CD14-positive monocyte (primary cell): ENCODE measurements at regions not wholly inside any gene's neighbourhood (a gene's known extent, or its start where the extent isn't known, plus 50 kb on each side); places are given as distances from the start of the nearest gene placed in this dataset.
A peak's percentile ranks its signal among the peaks of the same experiment; 100 is the strongest.

Experiments
- DNase-seq, 3 donors: peaks; one replicate each; pipeline ENCODE4 v3.0.0-alpha.2; 2011 to 2022
- H2AFZ ChIP-seq: 2 replicates; pipeline ENCODE4 v1.6.0; 2012; ENCODE audit warnings: mild to moderate bottlenecking, low read depth, low read length, inconsistent platforms; ENCODE audit not compliant: insufficient read depth, poor library complexity, severe bottlenecking
- H3K27ac ChIP-seq, 2 donors: 1 replicate in 1 of 2; 2 replicates in 1 of 2; pipeline ENCODE4 v1.5.1; 2012 to 2013; ENCODE audit warnings: low read length in 2 of 2, control low read depth in 1 of 2, inconsistent platforms in 1 of 2, low read depth in 1 of 2, mild to moderate bottlenecking in 1 of 2
- H3K27me3 ChIP-seq, 2 donors: one replicate each; pipeline versions ENCODE4 v1.6.0 to v1.6.1; 2011 to 2013; ENCODE audit warnings: low read length in 2 of 2; ENCODE audit not compliant: control insufficient read depth in 2 of 2, insufficient read depth in 2 of 2
- H3K36me3 ChIP-seq, 2 donors: replicated peaks in 1 of 2; 1 replicate in 1 of 2; 2 replicates in 1 of 2; pipeline versions ENCODE4 v1.5.1 to v1.6.1; 2012 to 2013; ENCODE audit warnings: low read length in 2 of 2, control low read depth in 1 of 2, inconsistent platforms in 1 of 2, mild to moderate bottlenecking in 1 of 2; ENCODE audit not compliant: insufficient read depth in 2 of 2, control insufficient read depth in 1 of 2
- H3K4me1 ChIP-seq, 2 donors: 1 replicate in 1 of 2; 2 replicates in 1 of 2; pipeline versions ENCODE4 v1.5.1 to v1.6.1; 2012 to 2013; ENCODE audit warnings: low read length in 2 of 2, control low read depth in 1 of 2, inconsistent platforms in 1 of 2, mild to moderate bottlenecking in 1 of 2, moderate library complexity in 1 of 2; ENCODE audit not compliant: insufficient read depth in 2 of 2, control insufficient read depth in 1 of 2
- H3K4me2 ChIP-seq: replicated peaks from 2 replicates; pipeline ENCODE3; 2012; ENCODE audit warnings: low read length, moderate library complexity, mild to moderate bottlenecking; ENCODE audit not compliant: poor library complexity, severe bottlenecking; ENCODE audit errors: extremely low read depth
- H3K4me3 ChIP-seq, 3 experiments: fragments of 200-600 bp in 1 of 3; sonication (generic) in 1 of 3; replicated peaks in 1 of 3; 1 replicate in 2 of 3; 2 replicates in 1 of 3; pipeline ENCODE4 v1.5.1; 2011 to 2013; ENCODE audit warnings: low read length in 3 of 3, mild to moderate bottlenecking in 3 of 3, control low read depth in 2 of 3, low read depth in 2 of 3, inconsistent platforms in 1 of 3, moderate library complexity in 1 of 3
- H3K79me2 ChIP-seq: 2 replicates; pipeline ENCODE4 v1.6.0; 2012; ENCODE audit warnings: mild to moderate bottlenecking, control low read depth, inconsistent platforms, low read length, moderate library complexity; ENCODE audit not compliant: insufficient read depth
- H3K9ac ChIP-seq: 2 replicates; pipeline ENCODE4 v1.6.0; 2017; ENCODE audit warnings: low read length, mild to moderate bottlenecking; ENCODE audit not compliant: insufficient read depth, poor library complexity, severe bottlenecking
- H3K9me3 ChIP-seq, 2 donors: replicated peaks in 1 of 2; 1 replicate in 1 of 2; 2 replicates in 1 of 2; pipeline versions ENCODE4 v1.5.1 to v1.6.1; 2012 to 2013; ENCODE audit warnings: low read length in 2 of 2, control low read depth in 1 of 2; ENCODE audit not compliant: control insufficient read depth in 1 of 2, insufficient read depth in 1 of 2
- H4K20me1 ChIP-seq: 2 replicates; pipeline ENCODE4 v1.6.0; 2012; ENCODE audit warnings: mild to moderate bottlenecking, low read length, control low read depth, moderate library complexity; ENCODE audit not compliant: insufficient read depth
- H3K27ac Mint-ChIP-seq, 7 donors: one replicate each; pipeline ENCODE4 v1.8.0; 2020; ENCODE audit warnings: mild to moderate bottlenecking in 7 of 7, mixed read lengths in 7 of 7, moderate library complexity in 6 of 7, inconsistent platforms in 2 of 7
- H3K27me3 Mint-ChIP-seq, 3 donors: one replicate each; pipeline ENCODE4 v1.8.0; 2021 to 2022; ENCODE audit warnings: low read depth in 3 of 3, mild to moderate bottlenecking in 3 of 3, mixed read lengths in 3 of 3, moderate library complexity in 3 of 3, inconsistent platforms in 1 of 3
- H3K36me3 Mint-ChIP-seq, 2 donors: one replicate each; pipeline ENCODE4 v1.8.0; 2020; ENCODE audit warnings: mixed read lengths in 2 of 2, inconsistent platforms in 1 of 2, mild to moderate bottlenecking in 1 of 2
- H3K4me1 Mint-ChIP-seq: one replicate; pipeline ENCODE4 v1.8.0; 2020; ENCODE audit warnings: mild to moderate bottlenecking, mixed read lengths
- H3K4me3 Mint-ChIP-seq, 2 donors: one replicate each; pipeline ENCODE4 v1.8.0; 2020; ENCODE audit warnings: mild to moderate bottlenecking in 2 of 2, mixed read lengths in 2 of 2, moderate library complexity in 1 of 2
- H3K9me3 Mint-ChIP-seq, 7 donors: one replicate each; pipeline ENCODE4 v1.8.0; 2020 to 2022; ENCODE audit warnings: mixed read lengths in 7 of 7, mild to moderate bottlenecking in 6 of 7, moderate library complexity in 6 of 7, inconsistent platforms in 2 of 7
- WGBS: methylation state at CpG from one replicate; pipeline ENCODE4 v1.1.5; 2013; ENCODE audit warnings: missing lambda C conversion rate; ENCODE audit not compliant: insufficient coverage; 5-methylcytosine and 5-hydroxymethylcytosine counted together
- intact Hi-C, 2 donors: fragments of 100-400 bp; cut with micrococcal nuclease; formaldehyde crosslinking; loops; one replicate each; pipeline versions ENCODE4 v1.15.0 to v1.15.1; 2023
- TF ChIP-seq, protein P1 (sequence below): fragments of 200-600 bp; IDR thresholded peaks from one replicate; pipeline ENCODE4 v1.8.0; 2022; ENCODE audit warnings: antibody characterized with exemption, mild to moderate bottlenecking

DNA sequence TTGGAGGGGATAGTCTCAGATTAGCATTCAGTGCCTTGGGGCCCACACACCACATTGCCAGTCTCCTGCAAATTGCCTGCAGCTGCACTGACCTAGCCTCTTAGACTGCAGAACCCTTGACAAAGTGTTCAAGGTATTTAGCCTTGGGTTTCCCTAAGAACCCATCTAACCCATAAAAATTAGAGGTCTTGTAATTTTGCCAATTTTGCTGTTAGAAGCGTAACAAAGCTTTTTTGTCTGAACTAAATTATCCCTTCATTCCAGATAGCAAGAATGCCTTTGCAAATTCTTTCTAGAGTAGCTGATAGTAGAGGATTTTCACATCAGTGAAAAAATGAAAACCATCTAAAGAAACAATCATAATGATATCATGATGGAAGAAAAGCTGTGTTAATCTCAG, 74.0 kb upstream of the CCNG1 start:
- H3K9me3 ChIP-seq = peaks cover 6 to 9% of the 10 kb centered on the region in 2 donors
- no peak overlapping the region for H3K4me3 ChIP-seq
- Mint-ChIP-seq H3K9me3 (peaks cover 0 to 19% (median 11%) of the 10 kb centered on the region in 7 donors), H3K4me3 (no peak overlapping the region), H3K27me3 (no peaks in the 10 kb centered on the region), H3K27ac (no peak overlapping the region), H3K4me1 (peaks cover 23% of the 10 kb centered on the region), H3K36me3 (peaks cover 0 to 2% of the 10 kb centered on the region in 2 donors)
- no peaks in the 10 kb centered on the region for H3K36me3 ChIP-seq
- intact Hi-C loops = no loop called here
- peaks cover 18 to 27% of the 10 kb centered on the region in 2 donors for H3K4me1 ChIP-seq
- no CpG with 5 or more reads among the region's 1 CpG for WGBS
- no peaks in the 10 kb centered on the region for H3K79me2 ChIP-seq
- H4K20me1 ChIP-seq = no peaks in the 10 kb centered on the region
- H3K27ac ChIP-seq = no peak overlapping the region
- H3K9ac ChIP-seq = no peak overlapping the region
- H3K27me3 ChIP-seq = no peaks in the 10 kb centered on the region
- TF ChIP-seq, protein P1, sequence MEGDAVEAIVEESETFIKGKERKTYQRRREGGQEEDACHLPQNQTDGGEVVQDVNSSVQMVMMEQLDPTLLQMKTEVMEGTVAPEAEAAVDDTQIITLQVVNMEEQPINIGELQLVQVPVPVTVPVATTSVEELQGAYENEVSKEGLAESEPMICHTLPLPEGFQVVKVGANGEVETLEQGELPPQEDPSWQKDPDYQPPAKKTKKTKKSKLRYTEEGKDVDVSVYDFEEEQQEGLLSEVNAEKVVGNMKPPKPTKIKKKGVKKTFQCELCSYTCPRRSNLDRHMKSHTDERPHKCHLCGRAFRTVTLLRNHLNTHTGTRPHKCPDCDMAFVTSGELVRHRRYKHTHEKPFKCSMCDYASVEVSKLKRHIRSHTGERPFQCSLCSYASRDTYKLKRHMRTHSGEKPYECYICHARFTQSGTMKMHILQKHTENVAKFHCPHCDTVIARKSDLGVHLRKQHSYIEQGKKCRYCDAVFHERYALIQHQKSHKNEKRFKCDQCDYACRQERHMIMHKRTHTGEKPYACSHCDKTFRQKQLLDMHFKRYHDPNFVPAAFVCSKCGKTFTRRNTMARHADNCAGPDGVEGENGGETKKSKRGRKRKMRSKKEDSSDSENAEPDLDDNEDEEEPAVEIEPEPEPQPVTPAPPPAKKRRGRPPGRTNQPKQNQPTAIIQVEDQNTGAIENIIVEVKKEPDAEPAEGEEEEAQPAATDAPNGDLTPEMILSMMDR = no peak
- no peak for DNase-seq
- no peak overlapping the region for H3K4me2 ChIP-seq
- H2AFZ ChIP-seq = no peak overlapping the region

DNA sequence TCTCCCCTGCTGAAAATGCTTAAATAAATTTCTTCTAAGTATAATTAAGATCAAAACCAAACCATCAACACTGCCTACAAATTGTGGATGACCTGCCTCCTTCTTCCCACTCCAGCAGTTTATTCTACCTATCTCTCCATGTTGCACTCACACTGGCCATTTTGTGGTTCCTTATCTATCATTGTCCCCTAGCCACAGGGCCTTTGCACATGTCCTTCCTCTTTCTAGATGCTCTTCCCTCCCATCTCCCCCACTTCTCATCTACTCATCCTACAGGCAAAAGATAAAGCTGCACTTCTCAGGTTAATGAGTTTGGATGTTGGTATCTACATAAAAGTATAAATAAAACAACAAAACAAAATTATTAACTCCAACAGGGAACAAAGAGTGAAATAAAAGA, 70.6 kb upstream of the CCNG1 start:
- Mint-ChIP-seq H3K27me3 (no peaks in the 10 kb centered on the region), H3K4me1 (peaks cover 6% of the 10 kb centered on the region), H3K9me3 (peaks cover 1 to 19% (median 11%) of the 10 kb centered on the region in 7 donors), H3K27ac (peak overlapping the region in 1 of 7 donors; percentile 12), H3K4me3 (no peak overlapping the region), H3K36me3 (peaks cover 0 to 2% of the 10 kb centered on the region in 2 donors)
- Histone ChIP-seq H4K20me1 (no peaks in the 10 kb centered on the region), H3K27me3 (no peaks in the 10 kb centered on the region), H3K36me3 (no peaks in the 10 kb centered on the region), H2AFZ (no peak overlapping the region), H3K27ac (no peak overlapping the region), H3K4me2 (no peak overlapping the region), H3K4me1 (peaks cover 1 to 4% of the 10 kb centered on the region in 2 donors), H3K9ac (no peak overlapping the region), H3K79me2 (no peaks in the 10 kb centered on the region), H3K4me3 (no peak overlapping the region), H3K9me3 (peaks cover 6 to 9% of the 10 kb centered on the region in 2 donors)
- no peak for DNase-seq
- TF ChIP-seq, protein P1 = no peak
- intact Hi-C loops = no loop called here
